NCI-H1436 (cell line): ENCODE measurements at regions not wholly inside any gene's neighbourhood (a gene's known extent, or its start where the extent isn't known, plus 50 kb on each side); places are given as distances from the start of the nearest gene placed in this dataset.
"Not testable (repeated sequence)": the region's sequence is repeated elsewhere in the genome, so short reads cannot be mapped to it uniquely, and the experiment has no call there.

Experiments used
- DNase-seq: peaks from one replicate; lab custom pipeline; 2025; lab: John Stamatoyannopoulos, UW

DNA sequence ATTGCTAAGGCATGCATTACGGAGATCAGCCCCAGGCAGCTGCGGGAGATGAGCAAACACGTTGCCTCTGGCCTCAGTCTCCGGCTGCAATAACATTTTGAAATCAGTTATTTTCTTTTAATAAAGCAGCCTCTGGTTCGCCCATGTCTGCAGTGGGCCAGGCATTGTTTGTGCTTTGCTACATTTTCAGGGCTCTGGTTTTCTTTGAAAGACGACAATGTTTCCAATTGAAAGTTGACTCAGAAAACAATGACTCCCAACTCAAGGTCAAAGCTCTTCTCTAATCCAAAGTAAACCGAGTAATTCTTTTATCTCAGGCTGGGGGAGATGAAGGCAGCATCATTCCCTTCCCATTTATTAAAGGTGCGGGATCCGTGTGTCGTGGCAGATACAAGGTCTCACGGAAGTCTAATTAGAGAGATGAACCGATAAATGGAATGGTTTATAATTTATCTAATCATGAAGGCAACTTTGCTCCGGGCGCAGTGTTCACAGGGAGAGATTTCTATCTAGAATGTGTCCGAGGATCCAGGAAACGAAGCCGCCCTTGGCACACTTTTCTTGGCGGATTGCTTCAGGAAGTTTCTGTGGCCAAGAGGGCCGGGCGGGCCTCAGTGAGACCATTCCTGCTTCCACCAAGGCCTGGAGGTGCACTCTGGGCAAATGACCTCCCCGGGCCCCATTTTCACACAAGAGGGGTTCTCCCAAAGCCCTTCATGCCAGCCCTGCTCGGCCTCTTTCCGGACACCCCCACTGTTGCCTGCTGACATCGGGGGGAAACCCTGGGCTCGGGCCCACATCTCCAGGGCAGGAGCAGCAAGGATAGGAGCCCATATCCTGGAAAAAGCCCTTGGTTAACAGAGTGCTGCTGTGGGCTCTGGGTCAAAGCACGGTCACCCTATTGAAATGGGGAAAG lies 811.4 kb downstream of the BRD1 start:
- DNase-seq, result no peak

DNA sequence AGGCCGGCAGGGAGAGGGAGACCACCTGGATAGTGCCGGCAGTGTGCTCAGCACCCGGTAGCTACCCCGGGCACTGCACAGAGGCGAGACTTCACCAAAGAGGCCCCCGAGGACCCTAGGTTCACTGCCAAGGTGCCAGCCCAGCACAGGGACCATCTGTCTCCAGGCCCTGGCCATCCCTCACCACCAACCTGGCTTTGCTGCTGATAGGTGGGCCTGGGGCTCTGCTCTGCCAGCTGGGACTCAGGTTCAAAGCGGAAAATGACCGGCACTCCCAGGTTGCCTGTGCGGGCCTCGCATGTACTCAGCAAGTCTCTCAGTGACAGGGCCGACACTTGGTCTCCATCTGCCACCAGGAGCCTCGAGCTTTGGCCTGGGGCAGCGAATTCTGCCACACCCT lies 812.2 kb downstream of the BRD1 start:
- no peak for DNase-seq

DNA sequence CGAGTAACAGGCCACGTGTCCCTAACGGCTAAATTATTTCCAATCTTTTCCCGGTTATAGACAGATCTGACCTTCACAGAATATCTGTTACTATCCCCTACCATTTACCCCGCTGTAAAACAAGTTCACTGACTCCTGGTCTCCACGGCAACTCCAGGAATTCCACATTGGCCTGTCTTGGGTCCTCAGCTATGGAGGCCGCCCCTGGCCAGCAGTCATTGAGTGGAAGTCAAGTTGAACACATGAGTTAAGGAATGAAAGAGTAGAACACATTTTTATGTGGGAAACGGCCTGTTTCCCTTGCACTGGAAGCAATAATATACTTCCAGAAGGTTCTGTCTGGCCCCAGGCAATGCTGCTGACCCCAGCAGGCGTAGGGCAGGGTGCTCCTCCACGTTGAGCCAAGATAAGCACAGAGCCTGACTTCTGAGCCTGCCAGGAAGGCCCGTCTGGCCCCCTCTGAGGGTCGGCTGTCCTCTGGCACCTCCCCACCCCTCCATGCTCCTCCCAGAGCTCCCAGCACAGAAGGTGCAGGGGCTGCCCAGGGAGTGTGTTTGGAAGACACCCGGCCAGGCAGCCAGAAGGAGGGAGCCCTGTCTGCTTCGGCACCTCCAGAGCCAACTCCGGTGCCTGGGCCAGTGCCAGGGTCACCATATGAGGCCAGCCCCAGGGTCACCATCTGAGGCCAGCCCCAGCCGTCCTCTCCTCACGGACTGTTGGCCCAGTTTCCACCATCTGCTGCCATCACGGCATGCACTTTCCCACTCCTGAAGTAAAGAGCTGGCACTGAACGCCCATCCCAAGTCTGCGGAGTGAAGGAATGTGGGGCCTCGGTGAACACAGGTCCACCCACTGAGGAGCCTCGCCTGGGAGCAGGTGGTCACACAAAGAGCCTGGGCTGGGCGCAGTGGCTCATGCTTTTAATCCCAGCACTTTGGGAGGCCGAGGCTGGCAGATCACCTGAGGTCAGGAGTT lies 813.2 kb downstream of the BRD1 start:
- DNase-seq, result no peak

DNA sequence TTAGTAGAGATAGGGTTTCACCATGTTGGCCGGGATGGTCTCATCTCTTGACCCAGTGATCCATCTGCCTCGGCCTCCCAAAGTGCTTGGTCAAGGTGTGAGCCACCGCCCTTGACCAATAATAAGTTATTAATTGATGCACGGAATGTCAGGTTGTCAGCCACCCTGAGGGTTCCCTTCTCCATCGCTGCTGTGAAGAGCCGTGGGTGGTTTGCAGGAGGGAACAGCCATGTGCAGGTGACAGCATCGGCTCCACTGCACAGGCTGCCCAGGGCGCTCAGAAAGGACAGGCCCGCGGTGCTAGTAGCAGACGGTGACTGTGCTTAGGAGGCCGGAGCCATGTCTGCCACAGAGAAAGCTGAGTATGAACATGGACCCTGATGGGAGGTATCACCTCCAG lies 814.0 kb downstream of the BRD1 start:
- no peak for DNase-seq

DNA sequence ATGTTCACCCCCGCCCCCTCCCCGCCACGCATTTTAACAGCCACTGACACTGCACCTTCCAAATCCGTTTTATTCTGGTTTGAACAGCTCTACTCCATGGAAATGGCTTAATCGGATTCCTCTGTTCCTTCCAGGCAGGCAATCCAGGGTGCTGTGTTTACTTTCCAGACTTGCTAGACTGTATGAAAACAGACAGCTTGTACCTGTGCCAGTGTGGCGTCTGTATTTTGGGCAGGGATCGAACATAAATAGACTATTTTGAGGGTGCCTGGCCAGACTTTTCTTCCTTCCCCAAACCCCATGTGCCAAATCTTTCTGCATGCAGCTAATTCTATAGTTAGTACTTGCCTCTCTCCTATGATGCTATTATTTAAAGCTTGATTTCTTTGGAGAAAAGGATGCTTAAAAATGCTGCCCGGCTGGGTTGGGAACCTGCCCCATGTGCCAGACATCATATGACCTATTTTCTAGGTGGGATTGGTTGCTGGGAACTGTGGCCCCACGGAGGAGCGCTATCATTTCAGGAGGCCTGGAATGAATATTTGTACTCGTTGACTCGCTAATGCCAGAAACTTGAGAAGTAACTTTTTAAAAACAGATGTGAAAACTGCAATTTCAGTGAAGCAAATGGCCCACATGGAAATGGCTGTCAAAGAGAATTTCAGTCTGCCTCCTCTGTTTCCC lies 814.8 kb downstream of the BRD1 start:
- DNase-seq, result no peak

DNA sequence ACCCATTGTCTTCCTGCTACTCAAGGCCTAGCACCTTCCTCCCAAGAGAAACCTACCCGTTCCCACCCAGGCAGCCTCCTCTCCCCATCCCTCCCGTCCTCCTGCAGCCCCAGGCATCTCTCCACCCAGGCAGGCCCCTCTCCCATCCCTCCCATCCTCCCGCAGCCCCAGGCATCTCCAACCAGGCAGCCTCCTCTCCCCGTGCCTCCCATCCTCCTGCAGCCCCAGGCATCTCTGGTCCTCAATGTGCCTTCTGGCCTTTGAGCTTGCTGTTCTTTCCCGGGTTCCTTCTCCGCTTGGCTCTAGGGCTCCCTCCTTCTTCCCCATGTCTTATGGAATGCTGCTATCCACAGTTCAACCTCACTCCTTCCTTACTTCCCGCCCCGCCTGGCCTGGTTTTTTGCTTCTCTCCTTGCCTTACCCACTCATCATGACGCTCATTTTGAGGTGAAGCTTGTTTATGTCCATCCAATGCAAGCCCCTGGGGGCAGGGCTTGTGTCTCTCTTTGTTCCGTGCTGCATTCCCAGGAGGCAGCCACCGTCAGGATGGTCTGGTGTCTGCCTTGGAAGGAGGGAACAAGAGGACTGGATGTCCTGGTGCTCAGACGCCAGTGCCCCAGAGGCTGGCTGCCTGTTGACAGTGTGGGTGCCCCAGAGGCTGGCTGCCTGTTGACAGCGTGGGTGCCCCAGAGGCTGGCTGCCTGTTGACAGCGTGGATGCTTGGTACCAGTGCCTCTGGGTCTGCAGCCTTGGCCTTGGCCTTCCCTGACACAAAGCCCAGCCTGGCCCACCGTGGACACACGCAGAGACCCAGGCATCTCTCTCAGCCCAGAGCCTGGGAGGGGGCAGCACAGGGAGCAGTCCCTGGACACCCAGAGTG lies 815.7 kb downstream of the BRD1 start:
- no peak for DNase-seq

DNA sequence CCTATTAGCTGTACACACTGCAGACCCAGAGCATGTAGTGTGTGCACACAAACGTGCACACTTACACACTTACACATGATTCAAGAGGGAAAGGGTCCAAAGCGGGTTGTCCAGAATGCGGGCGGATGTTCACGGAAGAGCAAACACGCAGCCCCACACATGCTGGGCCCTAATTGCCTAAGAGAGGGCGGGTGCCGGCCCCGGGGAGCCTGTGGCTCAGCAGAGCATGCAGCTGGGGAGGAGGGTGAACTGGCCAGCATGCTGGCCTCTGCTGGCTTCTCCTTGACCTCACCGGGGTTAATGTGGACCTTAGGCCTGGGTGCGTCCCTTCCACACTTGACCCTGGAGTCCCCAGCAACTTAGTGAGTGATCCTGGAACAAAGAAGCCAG lies 816.3 kb downstream of the BRD1 start:
- DNase-seq, result no peak

DNA sequence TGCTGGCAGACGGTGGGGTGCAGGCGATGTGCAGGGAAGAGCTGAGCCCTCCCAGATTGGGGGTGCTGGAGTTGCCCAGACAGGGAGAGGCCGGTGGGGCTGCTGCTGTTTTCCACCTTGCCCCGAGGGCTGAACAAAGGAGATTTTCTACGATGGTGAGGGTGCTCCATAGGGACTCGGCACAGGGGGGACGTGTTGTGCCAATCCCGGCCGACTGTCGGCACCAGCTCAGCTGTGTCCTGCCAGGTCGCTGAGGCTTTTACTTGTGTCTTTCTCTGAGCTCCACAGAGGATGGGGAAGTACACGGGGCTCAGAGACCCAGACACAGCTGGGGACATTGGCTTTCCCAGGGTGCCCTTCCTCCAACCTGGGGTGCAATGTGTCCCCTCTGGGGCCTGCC lies 816.8 kb downstream of the BRD1 start:
- DNase-seq, result no peak

DNA sequence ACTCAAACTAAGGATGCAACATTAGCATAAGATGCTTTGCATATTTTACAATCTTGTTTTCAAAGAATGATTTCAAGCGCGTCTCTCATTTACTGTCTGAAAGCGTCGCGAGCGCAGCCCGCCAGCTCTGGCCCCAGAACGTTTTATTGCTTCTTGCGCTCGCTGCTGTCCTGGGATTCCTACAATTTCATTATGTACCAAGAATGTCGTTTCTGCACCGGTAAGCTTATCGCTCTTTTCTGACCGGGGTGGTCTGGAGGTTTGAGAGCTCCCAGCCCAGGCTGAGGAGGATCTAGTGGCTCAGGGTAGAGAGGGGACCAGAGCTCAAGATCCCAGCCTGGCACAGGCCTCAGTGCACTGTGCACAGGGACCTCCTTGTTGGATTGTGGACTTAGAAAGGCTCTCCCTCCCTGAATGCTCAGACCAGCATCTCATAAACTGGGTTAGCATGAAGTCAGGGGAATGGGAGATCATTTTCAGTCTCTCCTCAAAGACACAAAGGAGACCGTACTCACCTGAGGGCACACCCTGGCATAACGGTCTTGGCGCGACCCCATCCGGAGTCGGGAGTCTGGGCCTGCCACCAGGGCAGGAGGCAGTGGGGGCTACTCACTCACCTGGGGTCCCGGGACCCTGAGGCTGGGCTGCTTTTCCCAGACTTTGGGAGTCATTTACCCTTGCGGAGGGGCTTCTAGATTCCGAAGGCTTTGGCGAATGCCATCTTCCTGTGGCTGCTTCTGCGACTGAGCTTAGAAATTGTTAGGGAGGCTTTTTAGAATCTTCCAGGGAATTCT lies 817.4 kb downstream of the BRD1 start:
- no peak for DNase-seq

DNA sequence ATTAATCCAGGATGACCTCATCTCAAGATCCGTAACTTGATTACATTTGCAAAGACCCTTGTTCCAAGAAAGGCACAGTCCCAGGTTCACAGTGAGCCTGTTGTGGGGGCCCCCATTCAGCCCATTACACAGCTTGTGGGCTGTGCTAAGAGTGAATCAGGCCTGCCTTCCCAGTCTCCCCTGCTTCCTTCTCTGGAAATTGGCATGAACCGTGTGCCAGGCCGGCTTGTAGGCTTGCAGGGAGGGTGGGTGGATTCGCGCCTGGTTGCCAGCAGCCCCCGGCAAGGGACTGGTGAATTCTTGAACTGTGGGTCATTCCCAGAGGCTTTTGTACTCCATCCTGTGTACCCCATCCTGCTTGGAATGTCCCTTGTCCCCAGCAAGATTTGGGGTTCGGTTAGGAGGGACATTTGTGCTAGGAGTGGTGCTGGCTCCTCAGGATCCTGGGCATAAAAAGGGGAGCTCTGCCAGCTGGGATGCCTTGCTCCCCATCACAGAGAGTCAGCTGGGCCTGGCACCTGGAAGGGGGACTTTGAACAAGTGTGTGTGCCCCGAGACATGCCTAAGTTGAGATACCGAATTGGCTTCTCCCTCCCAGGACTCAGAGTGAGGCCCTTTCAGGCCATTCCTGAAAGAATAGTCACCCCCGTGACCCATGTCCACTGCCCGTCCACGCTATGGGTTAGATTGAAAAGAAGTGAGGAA lies 818.2 kb downstream of the BRD1 start:
- DNase-seq, result no peak

DNA sequence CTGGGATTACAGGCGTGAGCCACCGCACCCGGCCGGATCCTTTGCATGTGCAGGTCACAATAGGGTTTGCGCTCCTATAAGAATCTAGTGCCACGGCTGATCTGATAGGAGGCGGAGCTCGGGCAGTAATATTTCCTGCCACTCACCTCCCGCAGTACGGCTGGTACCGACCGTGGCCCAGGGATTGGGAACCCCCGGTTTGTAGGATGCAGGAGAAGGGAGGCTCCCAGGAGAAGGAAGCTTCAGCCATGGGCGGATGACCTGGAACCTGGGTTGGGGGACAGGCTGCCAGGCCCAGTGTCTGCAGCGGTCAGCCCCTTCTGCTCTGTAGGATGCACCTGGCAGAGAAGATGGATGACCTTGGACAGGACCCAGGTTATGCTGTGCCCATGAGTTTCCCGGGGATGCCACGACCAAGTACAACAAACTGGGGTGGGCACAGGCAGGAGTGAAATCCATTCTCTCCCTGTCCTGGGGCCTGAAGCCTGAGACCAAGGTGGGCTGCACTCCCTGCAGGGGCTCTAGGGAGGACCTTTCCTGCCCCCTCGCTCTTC lies 818.9 kb downstream of the BRD1 start:
- no peak for DNase-seq

DNA sequence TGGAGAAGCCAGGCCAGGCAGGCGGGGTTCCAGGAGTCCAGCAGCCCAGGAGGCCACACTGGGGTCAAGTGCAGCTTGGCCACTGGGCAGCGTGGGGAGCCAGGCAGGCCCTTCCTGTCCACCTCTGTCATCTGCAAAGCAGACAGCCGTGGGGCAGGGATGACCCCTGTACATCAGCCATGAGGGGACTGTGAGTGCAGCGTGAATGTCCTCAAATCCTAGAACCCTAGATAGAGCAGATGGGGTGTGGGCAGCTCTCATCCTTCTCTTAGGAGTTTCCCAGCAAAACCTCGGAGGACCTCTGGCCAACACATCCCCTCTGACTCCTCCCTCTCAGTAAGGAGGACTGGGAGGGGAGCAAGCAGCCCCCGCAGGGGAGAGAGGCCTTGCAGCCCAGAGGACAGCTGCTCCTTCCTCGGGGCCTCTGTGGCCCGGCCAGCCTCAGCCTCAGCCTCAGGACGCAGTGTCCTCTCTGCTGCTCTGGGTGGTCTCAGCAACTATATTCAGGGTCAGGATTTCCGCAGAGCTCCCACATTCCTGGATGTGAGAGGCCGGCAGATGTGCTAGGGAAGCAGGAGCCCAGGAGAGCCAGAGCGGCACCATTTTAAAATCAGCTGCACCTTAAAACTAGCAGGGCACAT lies 820.5 kb downstream of the BRD1 start:
- DNase-seq, result no peak

DNA sequence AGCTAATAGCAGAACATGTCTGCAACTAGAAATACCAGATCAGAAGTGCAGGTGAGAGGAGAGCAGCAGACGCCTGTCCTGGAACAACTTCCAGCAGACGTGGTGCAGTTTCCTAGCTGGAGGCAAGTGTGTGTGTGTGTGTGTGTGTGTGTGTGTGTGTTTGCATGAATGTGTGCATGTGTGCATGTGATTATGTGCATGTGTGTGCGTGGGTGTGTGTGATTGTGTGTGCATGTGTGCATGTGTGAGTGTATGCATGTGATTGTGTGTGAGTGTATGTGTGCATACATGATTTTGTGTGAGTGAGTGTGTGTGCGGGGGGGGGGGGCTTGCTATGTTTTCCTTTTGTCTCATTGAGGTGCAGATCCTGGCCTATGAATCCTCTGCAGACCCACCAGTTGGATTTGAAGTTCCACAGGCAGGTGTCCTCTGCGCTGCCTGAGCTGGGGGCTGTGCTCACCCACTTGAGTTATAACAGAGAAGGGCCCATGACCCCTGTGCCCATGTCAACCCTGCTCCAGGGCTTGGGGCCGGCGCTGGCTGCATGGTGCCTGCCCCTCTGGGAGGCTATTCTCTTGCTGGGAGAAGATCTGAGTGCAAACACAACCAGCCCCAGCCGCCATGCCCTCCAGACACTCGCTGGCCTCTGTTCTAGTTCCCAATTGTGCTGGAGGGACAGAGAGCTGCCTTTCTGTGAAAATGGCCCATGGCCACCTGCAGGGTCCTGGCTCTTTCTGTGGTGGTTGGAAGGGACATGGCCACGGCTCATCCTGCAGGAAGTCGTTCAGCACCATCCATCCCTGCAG lies 821.3 kb downstream of the BRD1 start:
- DNase-seq, result no peak

DNA sequence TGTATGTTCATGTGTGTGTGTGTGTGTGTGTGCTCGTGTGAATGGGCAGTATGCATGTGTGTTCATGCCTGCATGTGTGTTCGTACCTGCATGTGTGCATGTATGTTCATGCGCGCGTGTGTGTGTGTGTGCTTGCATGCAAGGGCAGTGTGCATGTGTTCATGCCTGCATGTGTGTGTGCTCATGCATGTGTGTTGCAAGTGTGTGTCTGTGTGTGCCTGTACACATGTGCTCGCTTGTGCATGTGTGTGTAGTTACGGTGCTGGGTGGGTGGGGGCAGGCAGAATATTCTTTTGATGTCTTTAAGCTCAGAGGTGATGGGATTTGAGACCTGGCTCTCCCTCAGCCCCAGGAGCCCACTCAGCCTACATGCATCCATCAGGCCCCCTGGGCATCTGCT lies 822.1 kb downstream of the BRD1 start:
- no peak for DNase-seq

DNA sequence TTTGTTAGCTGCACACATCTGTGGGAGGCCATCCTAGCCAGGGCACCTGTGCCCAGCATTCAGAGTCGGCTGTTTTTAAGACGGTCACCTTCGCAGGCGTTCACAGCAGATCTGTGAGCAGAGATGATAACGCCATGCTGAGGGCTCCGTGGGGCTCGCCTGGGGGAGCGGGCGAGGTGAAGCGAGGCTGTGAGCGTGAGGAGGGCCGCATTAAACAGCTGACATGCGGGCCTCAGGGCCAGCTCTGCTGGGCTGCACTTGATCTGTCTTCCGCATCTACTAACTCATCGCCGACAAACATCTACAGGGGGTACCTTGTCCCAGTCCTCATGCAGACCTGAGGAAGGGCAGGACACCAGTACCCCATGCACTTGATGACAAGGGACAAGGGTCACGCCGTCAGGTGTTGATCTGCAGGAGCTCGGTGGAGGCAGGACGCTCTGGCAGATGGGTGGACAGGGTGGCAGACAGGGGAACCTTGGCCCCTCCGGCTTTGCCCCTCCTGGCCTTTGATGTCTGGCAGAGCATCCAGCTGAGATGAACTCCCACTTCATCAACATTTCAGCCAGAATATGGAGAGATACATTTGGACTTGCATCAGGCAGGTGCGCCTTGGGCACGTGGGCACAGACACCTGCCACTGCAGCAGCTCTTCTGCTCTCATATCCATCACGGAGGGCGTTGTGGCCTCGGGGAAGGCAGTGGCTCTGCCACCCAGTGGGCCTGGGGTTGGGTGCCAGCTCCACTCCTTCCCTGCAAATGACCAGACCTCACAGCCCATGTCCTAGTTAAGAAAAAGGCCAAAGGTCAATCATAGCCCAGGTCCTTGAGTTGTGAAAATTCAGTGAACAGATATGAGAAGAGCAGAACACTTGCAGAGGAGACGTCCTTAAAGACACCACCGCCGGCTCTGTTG lies 822.9 kb downstream of the BRD1 start:
- no peak for DNase-seq

DNA sequence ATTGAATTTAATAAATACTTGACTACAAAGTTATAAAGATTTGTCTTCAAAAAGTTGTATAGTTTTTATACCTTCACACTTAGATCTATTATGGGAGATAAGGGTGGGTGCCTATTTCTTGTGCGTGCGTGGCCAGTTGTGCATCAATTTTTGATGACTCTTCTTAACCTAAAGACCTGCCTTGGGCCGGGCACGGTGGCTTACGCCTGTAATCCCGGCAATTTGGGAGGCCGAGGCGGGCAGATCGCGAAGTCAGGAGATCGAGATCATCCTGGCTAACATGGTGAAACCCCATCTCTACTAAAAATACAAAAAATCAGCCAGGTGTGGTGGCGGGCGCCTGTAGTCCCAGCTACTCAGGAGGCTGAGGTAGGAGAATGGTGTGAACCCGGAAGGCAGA lies 830.1 kb downstream of the BRD1 start:
- not testable (repeated sequence) for DNase-seq

DNA sequence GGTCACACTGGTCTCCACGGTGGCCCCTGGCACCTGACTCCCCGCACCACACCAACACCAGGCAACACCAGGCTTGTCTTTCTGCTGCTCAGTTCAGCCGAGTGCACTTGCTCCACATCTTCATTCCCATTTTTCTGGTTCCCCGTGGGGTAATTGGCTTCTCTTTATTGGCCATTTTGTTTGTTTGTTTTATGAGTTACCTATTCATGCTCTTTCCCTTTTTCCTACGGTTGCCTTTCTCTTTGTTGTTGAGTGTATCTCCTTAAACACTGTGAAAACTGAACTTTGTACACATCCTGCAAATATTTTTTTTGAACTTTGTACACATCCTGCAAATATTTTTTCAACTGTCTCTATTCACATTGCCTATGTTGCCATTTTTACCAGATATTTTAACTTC lies 834.0 kb downstream of the BRD1 start:
- DNase-seq, result no peak
